Caco-2 (cell line): ENCODE measurements at regions not wholly inside any gene's neighbourhood (a gene's known extent, or its start where the extent isn't known, plus 50 kb on each side); places are given as distances from the start of the nearest gene placed in this dataset.
"Not testable (repeated sequence)": the region's sequence is repeated elsewhere in the genome, so short reads cannot be mapped to it uniquely, and the experiment has no call there.

Experiments
- BruUV-seq: library from RNA; stranded (reverse); fragments of 400-500 nt; replicated peaks from 2 replicates; lab custom pipeline; 2021; lab: Mats Ljungman, UMichigan
- CTCF ChIA-PET: fragments of 300-600 bp; sonication (Branson Sonifier 250); formaldehyde crosslinking; loops from one replicate; lab custom pipeline; 2022; ENCODE audit warnings: antibody characterized with exemption; lab: Charles Lee
- POLR2A ChIA-PET: fragments of 300-600 bp; sonication (Branson Sonifier 250); formaldehyde crosslinking; loops from one replicate; lab custom pipeline; 2022; ENCODE audit warnings: antibody characterized with exemption; lab: Charles Lee
- DNase-seq, 2 experiments: peaks; one replicate each; pipeline versions ENCODE4 v3.0.0 to v3.0.0-alpha.2; 2020 to 2022
- H3K27me3 ChIP-seq: replicated peaks from 2 replicates; pipeline ENCODE4 v1.6.0; 2011; ENCODE audit warnings: low read length; ENCODE audit not compliant: control insufficient read depth, insufficient read depth
- H3K36me3 ChIP-seq: 2 replicates; pipeline ENCODE4 v1.5.1; 2011; ENCODE audit warnings: low read length; ENCODE audit not compliant: control insufficient read depth, insufficient read depth
- H3K4me1 ChIP-seq: fragments of 250-450 bp; sonication (Bioruptor Pico); 2 replicates; pipeline ENCODE4 v1.5.1; 2020; ENCODE audit warnings: mild to moderate bottlenecking
- H3K4me3 ChIP-seq: 2 replicates; pipeline ENCODE4 v1.5.1; 2011; ENCODE audit warnings: low read depth, mild to moderate bottlenecking, control low read depth, low read length
- H3K9me3 ChIP-seq: fragments of 250-450 bp; sonication (Bioruptor Pico); 2 replicates; pipeline ENCODE4 v1.5.1; 2020; ENCODE audit warnings: mild to moderate bottlenecking, moderate library complexity
- H3K27ac Mint-ChIP-seq: one replicate; pipeline ENCODE4 v1.8.0; 2022; ENCODE audit warnings: mixed read lengths; ENCODE audit not compliant: unreplicated experiment
- H3K27me3 Mint-ChIP-seq: one replicate; pipeline ENCODE4 v1.8.0; 2022; ENCODE audit warnings: mixed read lengths; ENCODE audit not compliant: insufficient read depth, unreplicated experiment
- H3K36me3 Mint-ChIP-seq: one replicate; pipeline ENCODE4 v1.8.0; 2022; ENCODE audit warnings: mild to moderate bottlenecking, mixed read lengths; ENCODE audit not compliant: insufficient read depth, unreplicated experiment
- H3K4me1 Mint-ChIP-seq: one replicate; pipeline ENCODE4 v1.8.0; 2022; ENCODE audit warnings: low read depth, mixed read lengths; ENCODE audit not compliant: unreplicated experiment
- H3K4me3 Mint-ChIP-seq: one replicate; pipeline ENCODE4 v1.8.0; 2022; ENCODE audit warnings: mild to moderate bottlenecking, moderate library complexity, mixed read lengths; ENCODE audit not compliant: unreplicated experiment
- H3K9me3 Mint-ChIP-seq: one replicate; pipeline ENCODE4 v1.8.0; 2022; ENCODE audit warnings: mixed read lengths; ENCODE audit not compliant: unreplicated experiment
- CTCF ChIP-seq, 2 experiments: fragments of 200-600 bp in 1 of 2; IDR thresholded peaks; 1 replicate in 1 of 2; 2 replicates in 1 of 2; pipeline versions ENCODE4 v1.5.1 to v1.8.0; 2011 to 2022; ENCODE audit warnings: antibody characterized with exemption in 1 of 2, control low read depth in 1 of 2, inconsistent platforms in 1 of 2, low read depth in 1 of 2, low read length in 1 of 2, mild to moderate bottlenecking in 1 of 2, moderate library complexity in 1 of 2; ENCODE audit not compliant: insufficient read depth in 1 of 2, severe bottlenecking in 1 of 2, unreplicated experiment in 1 of 2
- intact Hi-C: fragments of 100-400 bp; cut with micrococcal nuclease; formaldehyde crosslinking; loops from one replicate; pipeline ENCODE4 v1.10.0; 2022; ENCODE audit not compliant: unreplicated experiment

- BruUV-seq, H3K36me3 Mint-ChIP-seq, H3K36me3 ChIP-seq, H3K27me3 Mint-ChIP-seq, H3K4me1 ChIP-seq, H3K27me3 ChIP-seq, H3K4me1 Mint-ChIP-seq, H3K9me3 ChIP-seq, H3K4me3 ChIP-seq, H3K27ac Mint-ChIP-seq, CTCF ChIA-PET, DNase-seq, H3K4me3 Mint-ChIP-seq, intact Hi-C loops: not testable (repeated sequence)
- H3K9me3 Mint-ChIP-seq = peaks cover 14% of the 10 kb centered on the region
- POLR2A ChIA-PET = interaction anchor here (0.7 kb wide), 1 partner anchor 360 kb away, joined by 5 read pairs; no protein-coding TSS in a partner anchor
These were observed 133.1 kb downstream of the CENPC start for GRCh38 chr4:67412153-67412712.

- Mint-ChIP-seq H3K4me3 (no peak overlapping the region), H3K36me3 (no peaks in the 10 kb centered on the region), H3K27me3 (no peaks in the 10 kb centered on the region), H3K4me1 (peaks cover 8% of the 10 kb centered on the region), H3K27ac (no peak overlapping the region), H3K9me3 (peaks cover 11% of the 10 kb centered on the region)
- Histone ChIP-seq H3K36me3 (no peaks in the 10 kb centered on the region), H3K27me3 (no peaks in the 10 kb centered on the region), H3K4me1 (peaks cover 5% of the 10 kb centered on the region; the same call in 1 of the 2 replicates), H3K4me3 (no peak overlapping the region), H3K9me3 (no peaks in the 10 kb centered on the region)
- no TSS peak for BruUV-seq
- no peak for TF ChIP-seq CTCF (IDR thresholded peaks at IDR 0.05; ENCODE audit: insufficient read depth in 1 of 2, low read depth in 1 of 2, low read length in 1 of 2, severe bottlenecking in 1 of 2, unreplicated experiment in 1 of 2)
- POLR2A ChIA-PET = no interaction called here
- CTCF ChIA-PET = no interaction called here
- DNase-seq = no peak
- intact Hi-C loops = no loop called here
These were observed 142.0 kb downstream of the CENPC start for GRCh38 chr4:67403342-67403741.

- no TSS peak for BruUV-seq
- ChIA-PET POLR2A (no interaction called here), CTCF (no interaction called here)
- Histone ChIP-seq H3K27me3 (no peaks in the 10 kb centered on the region), H3K4me3 (no peak overlapping the region), H3K9me3 (no peaks in the 10 kb centered on the region), H3K36me3 (no peaks in the 10 kb centered on the region), H3K4me1 (peaks cover 5% of the 10 kb centered on the region; the same call in 1 of the 2 replicates)
- no peaks in the 10 kb centered on the region for H3K36me3 Mint-ChIP-seq
- TF ChIP-seq CTCF (IDR thresholded peaks at IDR 0.05; ENCODE audit: insufficient read depth in 1 of 2, low read depth in 1 of 2, low read length in 1 of 2, severe bottlenecking in 1 of 2, unreplicated experiment in 1 of 2) = no peak
- H3K9me3 Mint-ChIP-seq = peaks cover 20% of the 10 kb centered on the region
- no peak for DNase-seq
- peaks cover 8% of the 10 kb centered on the region for H3K4me1 Mint-ChIP-seq
- H3K4me3 Mint-ChIP-seq = no peak overlapping the region
- H3K27me3 Mint-ChIP-seq = no peaks in the 10 kb centered on the region
- intact Hi-C loops = no loop called here
- H3K27ac Mint-ChIP-seq = no peak overlapping the region
These were observed 143.4 kb downstream of the CENPC start for GRCh38 chr4:67401902-67402301.
